H1 (cell line): ENCODE measurements at regions not wholly inside any gene's neighbourhood (a gene's known extent, or its start where the extent isn't known, plus 50 kb on each side); places are given as distances from the start of the nearest gene placed in this dataset.

Experiments
- SAP30 ChIP-seq: fragments of 300-600 bp; sonication (generic); IDR thresholded peaks from 2 replicates; pipeline ENCODE4 v1.7.1; 2012; ENCODE audit warnings: low read length, moderate library complexity, mild to moderate bottlenecking, inconsistent platforms; ENCODE audit not compliant: insufficient read depth, insufficient replicate concordance
- YY1 ChIP-seq: IDR thresholded peaks from 2 replicates; pipeline ENCODE4 v1.6.1; 2011; ENCODE audit warnings: low read depth, mild to moderate bottlenecking, low read length

- TF ChIP-seq YY1 = no peak
- no peak for TF ChIP-seq SAP30
Observed at GRCh38 chr2:52974127-52974526, 793.5 kb upstream of the CHAC2 start (continued).
